ENCODE measurements at regions not wholly inside any gene's neighbourhood (a gene's known extent, or its start where the extent isn't known, plus 50 kb on each side); places are given as distances from the start of the nearest gene placed in this dataset.
A peak's percentile ranks its signal among the peaks of the same experiment; 100 is the strongest.
"Not testable (repeated sequence)": the region's sequence is repeated elsewhere in the genome, so short reads cannot be mapped to it uniquely, and the experiment has no call there.

- TF ChIP-seq MNT (conservative IDR thresholded peaks at IDR 0.05) (peak in 1 of 2 experiments; percentile 58; a peak in 2 of 4 replicates), NRF1 (conservative IDR thresholded peaks at IDR 0.05 in 1 of 2, IDR thresholded peaks at IDR 0.05 in 1 of 2) (peak; percentile 91 to 92), TFAP4 (CRISPR knock-in tag; IDR thresholded peaks at IDR 0.05; ENCODE audit: borderline replicate concordance) (peak; percentile 74), NR2C2 (tag; IDR thresholded peaks at IDR 0.05) (peak; percentile 50), CREB3L1 (IDR thresholded peaks at IDR 0.05; ENCODE audit: borderline replicate concordance, low read depth) (peak; percentile 57; the same call in 1 of the 2 replicates), SIX5 (IDR thresholded peaks at IDR 0.05; ENCODE audit: borderline replicate concordance in 1 of 2, insufficient read depth in 1 of 2, low read depth in 1 of 2, low read length in 2 of 2) (peak; percentile 20 to 23; a peak in 2 of 4 replicates), RBFOX2 (IDR thresholded peaks at IDR 0.05; ENCODE audit: low read depth, low read length) (peak; percentile 36), VEZF1 (CRISPR knock-in tag; IDR thresholded peaks at IDR 0.05) (peak; percentile 78), PKNOX1 (IDR thresholded peaks at IDR 0.05) (peak; percentile 83), ZNF740 (CRISPR knock-in tag; IDR thresholded peaks at IDR 0.05) (peak; percentile 97), ZNF740 (tag; IDR thresholded peaks at IDR 0.05) (peak in 1 of 2 experiments; percentile 83; a peak in 2 of 4 replicates), ZBTB7A (IDR thresholded peaks at IDR 0.05; ENCODE audit: borderline replicate concordance, control insufficient read depth, low read depth, low read length) (peak; percentile 37; the same call in 1 of the 2 replicates), CXXC5 (CRISPR knock-in tag; IDR thresholded peaks at IDR 0.05) (peak; percentile 51), NONO (IDR thresholded peaks at IDR 0.05; ENCODE audit: low read depth in 2 of 2, low read length in 1 of 2) (peak in 1 of 2 experiments; percentile 24; a peak in 1 of 4 replicates), ATF7 (IDR thresholded peaks at IDR 0.05) (0 out of 2 replicates have a peak, but pooled peaks have one; percentile 30)
- not testable (repeated sequence) for TF ChIP-seq NR2C2 (CRISPR knock-in tag; IDR thresholded peaks at IDR 0.05)
Observed at GRCh38 chr7:73154586-73155038, 68.8 kb upstream of the SPDYE9 start (continued).
